ENCODE measurements at regions not wholly inside any gene's neighbourhood (a gene's known extent, or its start where the extent isn't known, plus 50 kb on each side); places are given as distances from the start of the nearest gene placed in this dataset.

DNA sequence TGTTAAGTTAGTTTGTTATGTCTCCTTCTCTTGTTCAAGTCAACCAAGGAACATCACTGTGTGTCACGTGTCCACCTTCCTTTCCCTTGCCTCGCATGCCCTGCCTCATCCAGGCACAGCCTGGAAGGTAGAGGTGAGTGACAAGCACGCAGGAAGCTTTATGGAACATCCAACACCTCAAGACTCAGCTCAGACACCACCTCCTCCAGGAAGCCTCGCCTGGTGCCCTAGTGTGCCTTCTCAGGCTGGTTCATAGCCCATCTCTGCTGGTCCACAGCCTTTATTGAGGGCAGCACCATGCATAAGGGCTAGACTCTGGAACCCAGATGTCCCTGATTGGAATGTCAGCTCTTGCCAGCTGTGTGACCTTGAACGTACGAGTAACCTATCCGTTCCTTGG lies 224.3 kb downstream of the ANKRD60 start:
- TF ChIP-seq, protein P1, sequence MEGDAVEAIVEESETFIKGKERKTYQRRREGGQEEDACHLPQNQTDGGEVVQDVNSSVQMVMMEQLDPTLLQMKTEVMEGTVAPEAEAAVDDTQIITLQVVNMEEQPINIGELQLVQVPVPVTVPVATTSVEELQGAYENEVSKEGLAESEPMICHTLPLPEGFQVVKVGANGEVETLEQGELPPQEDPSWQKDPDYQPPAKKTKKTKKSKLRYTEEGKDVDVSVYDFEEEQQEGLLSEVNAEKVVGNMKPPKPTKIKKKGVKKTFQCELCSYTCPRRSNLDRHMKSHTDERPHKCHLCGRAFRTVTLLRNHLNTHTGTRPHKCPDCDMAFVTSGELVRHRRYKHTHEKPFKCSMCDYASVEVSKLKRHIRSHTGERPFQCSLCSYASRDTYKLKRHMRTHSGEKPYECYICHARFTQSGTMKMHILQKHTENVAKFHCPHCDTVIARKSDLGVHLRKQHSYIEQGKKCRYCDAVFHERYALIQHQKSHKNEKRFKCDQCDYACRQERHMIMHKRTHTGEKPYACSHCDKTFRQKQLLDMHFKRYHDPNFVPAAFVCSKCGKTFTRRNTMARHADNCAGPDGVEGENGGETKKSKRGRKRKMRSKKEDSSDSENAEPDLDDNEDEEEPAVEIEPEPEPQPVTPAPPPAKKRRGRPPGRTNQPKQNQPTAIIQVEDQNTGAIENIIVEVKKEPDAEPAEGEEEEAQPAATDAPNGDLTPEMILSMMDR (IDR thresholded peaks at IDR 0.05; ENCODE audit: low read depth, low read length): no peak
- no peak for TF ChIP-seq EZH2phosphoT487 (IDR thresholded peaks at IDR 0.05; ENCODE audit: low read depth)
